Thyroid gland (tissue), 4 donors: ENCODE measurements at regions not wholly inside any gene's neighbourhood (a gene's known extent, or its start where the extent isn't known, plus 50 kb on each side); places are given as distances from the start of the nearest gene placed in this dataset.

Experiments used
- DNase-seq, 2 donors: peaks; one replicate each; pipeline ENCODE4 v3.0.0-alpha.2; 2019
- H3K27ac ChIP-seq, 3 donors: fragments of 200-600 bp; sonication (generic); 1 replicate in 2 of 3; 2 replicates in 1 of 3; pipeline ENCODE4 v1.5.1; 2016 to 2019; ENCODE audit warnings: mild to moderate bottlenecking in 1 of 3, moderate library complexity in 1 of 3
- H3K27me3 ChIP-seq: fragments of 200-600 bp; sonication (generic); one replicate; pipeline ENCODE4 v1.5.1; 2019
- H3K36me3 ChIP-seq, 2 donors: fragments of 200-600 bp; sonication (generic); one replicate each; pipeline ENCODE4 v1.5.1; 2016 to 2019
- H3K4me1 ChIP-seq, 2 donors: fragments of 200-600 bp; sonication (generic); one replicate each; pipeline ENCODE4 v1.5.1; 2017 to 2019
- H3K4me3 ChIP-seq, 3 donors: fragments of 200-600 bp; sonication (generic); replicated peaks in 1 of 3; 1 replicate in 2 of 3; 2 replicates in 1 of 3; pipeline ENCODE4 v1.5.1; 2016; ENCODE audit warnings: mild to moderate bottlenecking in 1 of 3
- H3K9me3 ChIP-seq: fragments of 200-600 bp; sonication (generic); one replicate; pipeline ENCODE4 v1.5.1; 2017
- POLR2A ChIP-seq, 2 donors: fragments of 450-650 bp; IDR thresholded peaks; one replicate each; pipeline ENCODE4 v1.6.1; 2017; ENCODE audit warnings: antibody characterized with exemption in 2 of 2, mild to moderate bottlenecking in 2 of 2, moderate library complexity in 1 of 2
- WGBS, 2 donors: methylation state at CpG; one replicate each; pipeline ENCODE4 v1.1.5; 2017; 5-methylcytosine and 5-hydroxymethylcytosine counted together
- intact Hi-C: fragments of 100-400 bp; cut with DNase I; formaldehyde crosslinking; loops from one replicate; pipeline ENCODE4 v1.15.1; 2023
- TF ChIP-seq, protein P1 (sequence below), 6 experiments: fragments of 200-600 bp in 3 of 6; fragments of 450-650 bp in 3 of 6; sonication (generic) in 3 of 6; IDR thresholded peaks; one replicate each; pipeline ENCODE4 v1.5.1; 2016 to 2019; ENCODE audit warnings: antibody characterized with exemption in 6 of 6, mild to moderate bottlenecking in 2 of 6, inconsistent platforms in 1 of 6, moderate library complexity in 1 of 6

DNA sequence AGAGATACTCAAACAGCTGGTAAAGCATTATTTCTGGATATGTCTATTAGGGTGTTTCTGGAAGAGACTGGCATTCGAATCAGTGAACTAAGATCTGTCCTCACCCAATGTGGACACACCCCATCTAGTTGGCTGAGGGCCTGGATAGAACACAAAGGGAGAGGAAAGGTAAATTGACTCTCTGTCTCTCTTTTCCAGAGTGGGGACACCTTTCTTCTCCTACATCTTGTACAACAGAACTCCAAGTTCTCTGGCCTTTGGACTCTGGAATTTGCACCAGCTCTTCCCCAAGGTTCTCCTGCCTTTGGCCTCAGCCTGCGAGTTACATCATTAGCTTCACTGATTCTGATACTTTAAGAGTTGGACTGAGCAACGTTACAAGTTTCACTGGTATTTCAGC is 1253.9 kb downstream of the SLC16A7 start:
- Histone ChIP-seq H3K4me3 (no peak overlapping the region), H3K36me3 (no peaks in the 10 kb centered on the region), H3K9me3 (no peaks in the 10 kb centered on the region), H3K27ac (no peak overlapping the region), H3K4me1 (no peaks in the 10 kb centered on the region), H3K27me3 (no peaks in the 10 kb centered on the region)
- TF ChIP-seq, protein P1, sequence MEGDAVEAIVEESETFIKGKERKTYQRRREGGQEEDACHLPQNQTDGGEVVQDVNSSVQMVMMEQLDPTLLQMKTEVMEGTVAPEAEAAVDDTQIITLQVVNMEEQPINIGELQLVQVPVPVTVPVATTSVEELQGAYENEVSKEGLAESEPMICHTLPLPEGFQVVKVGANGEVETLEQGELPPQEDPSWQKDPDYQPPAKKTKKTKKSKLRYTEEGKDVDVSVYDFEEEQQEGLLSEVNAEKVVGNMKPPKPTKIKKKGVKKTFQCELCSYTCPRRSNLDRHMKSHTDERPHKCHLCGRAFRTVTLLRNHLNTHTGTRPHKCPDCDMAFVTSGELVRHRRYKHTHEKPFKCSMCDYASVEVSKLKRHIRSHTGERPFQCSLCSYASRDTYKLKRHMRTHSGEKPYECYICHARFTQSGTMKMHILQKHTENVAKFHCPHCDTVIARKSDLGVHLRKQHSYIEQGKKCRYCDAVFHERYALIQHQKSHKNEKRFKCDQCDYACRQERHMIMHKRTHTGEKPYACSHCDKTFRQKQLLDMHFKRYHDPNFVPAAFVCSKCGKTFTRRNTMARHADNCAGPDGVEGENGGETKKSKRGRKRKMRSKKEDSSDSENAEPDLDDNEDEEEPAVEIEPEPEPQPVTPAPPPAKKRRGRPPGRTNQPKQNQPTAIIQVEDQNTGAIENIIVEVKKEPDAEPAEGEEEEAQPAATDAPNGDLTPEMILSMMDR (IDR thresholded peaks at IDR 0.05), result no peak
- no peak for TF ChIP-seq POLR2A (IDR thresholded peaks at IDR 0.05)
- intact Hi-C loops, result no loop called here
- WGBS, 2 donors, result 70 to 71% methylated on average over 3 of the region's 3 CpGs
- no peak for DNase-seq

DNA sequence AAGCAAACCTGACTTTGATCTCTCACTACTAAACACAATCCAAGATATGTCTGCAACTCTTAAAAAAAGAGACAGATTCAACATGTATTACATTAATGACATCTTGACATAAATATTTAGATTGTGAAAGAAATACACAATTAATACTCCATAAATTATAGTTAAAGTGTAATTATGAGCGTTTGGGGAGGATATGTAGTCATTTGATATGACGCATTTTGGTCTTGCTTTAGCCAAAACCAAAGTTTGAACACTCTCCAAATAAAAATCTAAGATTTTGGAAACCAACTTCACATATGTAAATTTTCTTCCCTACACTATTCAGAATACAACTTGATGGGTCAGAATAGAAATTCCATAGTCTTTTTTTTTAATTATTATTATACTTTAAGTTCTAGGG is 1257.6 kb downstream of the SLC16A7 start:
- intact Hi-C loops, result no loop called here
- no peak for TF ChIP-seq POLR2A (IDR thresholded peaks at IDR 0.05)
- TF ChIP-seq, protein P1 (IDR thresholded peaks at IDR 0.05), result no peak
- WGBS, 2 donors, result 68 to 82% methylated on average over 2 of the region's 2 CpGs

DNA sequence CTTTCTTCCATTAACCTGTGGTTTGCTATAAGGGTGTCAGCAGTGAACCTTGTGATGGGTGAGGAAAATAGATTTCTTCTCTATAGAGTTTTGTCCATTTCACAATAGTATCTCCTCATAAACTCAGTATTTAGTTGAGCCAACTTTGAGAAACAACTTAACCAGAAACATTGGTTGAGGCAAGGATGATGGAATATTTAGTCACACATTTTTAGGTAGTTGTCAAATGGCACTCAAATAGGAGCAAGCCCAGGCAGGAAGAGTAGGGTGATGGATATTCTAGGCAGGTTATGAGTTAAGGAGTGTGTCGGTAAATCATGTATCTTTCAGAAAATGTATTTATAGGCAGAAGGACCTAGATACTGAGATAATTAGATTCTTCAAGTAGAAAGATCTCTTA is 1267.6 kb downstream of the SLC16A7 start:
- DNase-seq, result no peak
- no peaks in the 10 kb centered on the region for H3K4me1 ChIP-seq
- H3K4me3 ChIP-seq, result no peak overlapping the region
- no peaks in the 10 kb centered on the region for H3K9me3 ChIP-seq
- no peaks in the 10 kb centered on the region for H3K27me3 ChIP-seq
- H3K27ac ChIP-seq, result no peak overlapping the region
- WGBS, 2 donors, result 98% methylated on average over 1 of the region's 1 CpG
- intact Hi-C loops, result no loop called here
- no peaks in the 10 kb centered on the region for H3K36me3 ChIP-seq
- TF ChIP-seq, protein P1 (IDR thresholded peaks at IDR 0.05), result no peak
- no peak for TF ChIP-seq POLR2A (IDR thresholded peaks at IDR 0.05)

More for the DNA sequence above, 1257.6 kb downstream of the SLC16A7 start:
- H3K36me3 ChIP-seq, result no peaks in the 10 kb centered on the region
- H3K9me3 ChIP-seq, result no peaks in the 10 kb centered on the region
- H3K27me3 ChIP-seq, result no peaks in the 10 kb centered on the region
- H3K4me3 ChIP-seq, result no peak overlapping the region
- DNase-seq, result no peak
- no peaks in the 10 kb centered on the region for H3K4me1 ChIP-seq
- no peak overlapping the region for H3K27ac ChIP-seq

DNA sequence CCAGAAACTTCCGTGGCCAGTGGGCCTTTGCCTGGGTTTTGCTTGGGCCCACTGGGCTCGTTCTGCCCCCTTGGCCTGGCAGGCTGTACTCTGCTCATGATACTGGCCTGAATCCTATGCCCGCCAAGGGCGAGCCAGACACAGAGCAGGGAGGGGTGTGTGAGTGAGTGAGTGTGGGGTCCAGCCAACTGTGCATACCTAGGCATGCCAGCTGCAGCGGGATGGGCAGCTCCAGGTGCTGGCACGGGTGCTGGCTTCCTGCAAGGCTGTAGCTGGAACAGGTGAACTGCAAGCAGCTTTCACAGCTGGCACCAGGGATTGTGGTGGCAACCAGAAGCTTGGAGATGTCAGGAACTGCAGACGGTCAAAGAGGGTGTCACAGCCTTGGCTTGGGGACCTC is 1276.4 kb downstream of the SLC16A7 start:
- Histone ChIP-seq H3K27ac (no peak overlapping the region), H3K9me3 (no peaks in the 10 kb centered on the region), H3K4me3 (no peak overlapping the region), H3K27me3 (no peaks in the 10 kb centered on the region), H3K4me1 (no peaks in the 10 kb centered on the region), H3K36me3 (no peaks in the 10 kb centered on the region)
- DNase-seq, result no peak
- intact Hi-C loops, result no loop called here
- TF ChIP-seq, protein P1 (IDR thresholded peaks at IDR 0.05), result no peak
- TF ChIP-seq POLR2A (IDR thresholded peaks at IDR 0.05), result no peak
- WGBS, 2 donors, result 78 to 94% methylated on average over 5 to 6 of the region's 7 CpGs

DNA sequence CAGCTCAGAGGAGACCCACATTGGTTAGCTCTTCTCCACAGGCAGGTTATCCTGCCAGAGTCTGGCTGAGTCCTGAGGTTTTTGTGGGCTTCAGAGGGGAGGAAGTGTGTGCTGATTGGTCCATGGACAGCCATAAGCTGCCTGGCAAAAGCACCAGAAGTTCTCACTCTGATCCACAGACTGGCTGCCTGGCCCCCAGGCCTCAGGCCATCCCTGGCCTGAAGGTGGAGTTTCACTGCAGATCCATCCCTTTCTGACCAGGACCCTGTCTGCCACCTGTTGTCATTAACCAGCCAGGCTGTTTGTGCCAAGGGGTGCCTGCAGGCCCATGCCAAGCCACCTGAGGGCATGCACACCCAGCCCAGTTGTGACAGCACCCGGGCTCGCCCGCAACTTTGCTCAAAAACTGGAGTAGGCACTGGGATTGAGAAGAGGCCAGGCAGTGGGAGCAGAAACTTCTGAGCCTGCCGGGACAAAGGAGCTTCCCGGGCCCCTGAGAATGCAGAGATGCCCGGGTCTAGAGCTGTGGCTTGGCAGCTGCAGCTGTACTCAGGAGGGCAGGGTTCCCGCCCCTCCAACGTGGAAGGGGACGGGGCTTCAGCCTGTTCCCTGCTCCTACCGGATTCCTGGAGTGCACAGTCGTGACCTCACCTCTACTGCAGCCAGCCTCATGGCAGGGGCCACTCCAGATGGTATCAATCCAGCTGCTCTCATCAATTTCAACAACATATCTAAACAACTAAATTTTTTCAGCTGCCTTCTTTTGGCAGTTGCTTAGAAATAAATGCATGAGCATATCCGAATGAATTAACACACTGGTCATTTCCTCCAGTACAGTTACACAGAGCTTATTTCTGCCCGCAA is 1277.3 kb downstream of the SLC16A7 start:
- H3K36me3 ChIP-seq, result no peaks in the 10 kb centered on the region
- H3K9me3 ChIP-seq, result no peaks in the 10 kb centered on the region
- 69 to 76% methylated on average over 9 to 13 of the region's 13 CpGs for WGBS, 2 donors
- intact Hi-C loops, result no loop called here
- no peak for TF ChIP-seq POLR2A (IDR thresholded peaks at IDR 0.05)
- TF ChIP-seq, protein P1 (IDR thresholded peaks at IDR 0.05), result no peak
- H3K4me1 ChIP-seq, result no peaks in the 10 kb centered on the region
- no peak for DNase-seq
- H3K27me3 ChIP-seq, result no peaks in the 10 kb centered on the region
- H3K4me3 ChIP-seq, result no peak overlapping the region
- H3K27ac ChIP-seq, result no peak overlapping the region
